Left hindlimb (tissue), 1 donor: ENCODE measurements at regions not wholly inside any gene's neighbourhood (a gene's known extent, or its start where the extent isn't known, plus 50 kb on each side); places are given as distances from the start of the nearest gene placed in this dataset.
"Not testable (repeated sequence)": the region's sequence is repeated elsewhere in the genome, so short reads cannot be mapped to it uniquely, and the experiment has no call there.

Source experiments
- DNase-seq: peaks from one replicate; pipeline ENCODE4 v3.0.0-alpha.2; 2018

DNA sequence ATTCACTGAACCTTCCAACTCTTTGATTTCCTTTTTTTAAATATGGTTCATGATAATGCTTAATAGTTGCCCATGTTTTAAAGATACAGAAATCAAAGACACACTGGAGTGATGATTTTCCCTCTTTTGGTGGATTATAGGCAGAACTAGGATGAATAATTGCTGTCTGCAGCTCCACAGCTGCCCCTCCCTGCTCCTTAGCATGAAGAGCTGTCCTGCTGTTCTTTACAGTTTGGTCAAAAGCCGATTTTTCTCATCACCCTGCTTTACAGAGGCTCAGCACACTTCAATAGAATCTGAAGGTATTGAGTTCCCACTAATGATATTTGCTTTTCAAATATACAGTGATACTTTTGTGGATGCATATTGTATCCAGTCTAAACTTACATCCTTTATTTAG is 202.6 kb downstream of the AASDHPPT start:
- no peak for DNase-seq

DNA sequence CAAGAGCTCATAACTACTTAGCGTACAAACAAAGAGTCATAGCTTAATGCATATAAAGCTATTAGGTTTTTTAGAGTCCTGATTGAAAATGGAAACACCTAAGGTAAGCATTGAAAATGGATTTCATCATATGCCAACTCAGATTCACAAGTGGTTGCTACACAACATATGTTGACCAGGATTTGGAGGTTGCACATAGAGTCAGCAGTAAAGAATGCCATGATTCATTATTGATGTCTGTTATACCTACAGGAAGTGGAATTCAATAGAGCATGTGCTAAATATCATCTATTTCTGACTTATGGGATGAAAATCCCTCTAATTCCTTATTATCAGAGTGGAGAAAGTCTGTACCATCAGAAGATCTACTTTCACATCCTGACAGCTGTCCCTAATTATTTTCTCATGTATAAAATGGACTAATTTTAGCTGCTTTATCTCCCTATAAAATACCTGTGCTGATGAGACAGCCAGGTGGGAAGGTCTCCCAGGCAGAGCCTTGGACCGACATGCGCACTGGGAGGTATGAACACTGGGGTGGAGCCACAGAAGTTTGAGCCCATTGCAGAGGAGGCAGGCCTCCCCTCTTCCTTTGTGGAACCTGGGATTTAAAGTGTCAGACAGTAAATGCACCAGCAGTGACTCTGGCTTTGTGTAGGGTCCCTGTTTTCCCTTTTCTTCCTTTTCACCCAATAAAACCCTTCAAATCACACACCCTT is 204.2 kb downstream of the AASDHPPT start:
- DNase-seq = no peak

DNA sequence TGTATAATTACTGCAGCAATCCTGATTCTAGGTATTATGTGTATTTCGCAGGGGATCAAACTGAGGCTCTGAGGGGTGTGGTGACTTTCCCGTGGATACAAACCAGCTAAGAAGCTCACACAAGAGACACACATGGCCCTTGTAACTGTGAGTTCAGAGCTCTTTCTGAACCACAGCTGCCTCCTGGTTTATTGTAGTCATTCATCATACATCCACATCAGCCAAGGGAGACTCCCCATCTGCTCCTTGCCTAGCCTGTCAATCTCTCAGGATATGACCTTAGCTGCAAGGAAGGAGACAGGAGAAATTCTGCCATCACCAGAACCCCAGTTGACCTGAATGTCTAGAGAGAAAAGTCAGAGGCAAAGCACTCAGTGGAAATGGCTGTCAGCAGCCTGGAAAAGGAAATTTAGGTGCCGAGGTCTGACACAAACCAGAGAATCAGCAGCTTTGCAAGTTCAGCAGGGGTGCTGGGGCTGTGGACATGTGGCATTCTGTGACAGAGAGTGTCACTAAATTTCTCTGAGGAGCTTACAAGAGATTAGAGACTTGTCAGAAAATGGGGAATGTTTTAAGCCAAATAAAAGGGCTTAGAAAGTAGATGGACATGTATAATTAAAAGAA is 209.5 kb downstream of the AASDHPPT start:
- no peak for DNase-seq

GRCh38 chr11:106288057-106288456 is 210.6 kb downstream of the AASDHPPT start:
- DNase-seq = no peak

- no peak for DNase-seq
These were observed 211.4 kb downstream of the AASDHPPT start for GRCh38 chr11:106288822-106289387.

- no peak for DNase-seq
These were observed 215.1 kb downstream of the AASDHPPT start for GRCh38 chr11:106292526-106292925.

GRCh38 chr11:106295974-106296373 is 218.5 kb downstream of the AASDHPPT start:
- no peak for DNase-seq

- DNase-seq = no peak
These were observed 225.0 kb downstream of the AASDHPPT start for GRCh38 chr11:106302416-106302815.

DNA sequence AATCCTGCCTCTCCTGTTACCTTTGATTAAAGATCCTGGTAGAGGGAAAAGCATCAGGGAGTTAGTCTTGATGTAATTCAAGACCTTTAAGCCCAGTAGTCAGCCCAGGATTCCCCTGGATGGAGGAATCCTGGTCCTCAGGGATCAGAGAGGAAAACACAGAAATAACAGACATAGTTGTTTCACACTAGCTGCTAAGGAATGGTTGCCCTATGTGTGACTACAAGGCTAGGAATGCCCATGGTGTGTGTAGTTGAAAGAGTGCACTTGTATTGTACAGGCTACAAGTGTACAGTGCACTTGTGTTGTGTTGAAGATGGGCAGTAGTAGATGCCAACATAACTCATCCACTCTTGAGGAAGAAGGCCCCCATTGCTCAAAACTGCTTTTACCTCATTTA is 226.8 kb downstream of the AASDHPPT start:
- DNase-seq = no peak

GRCh38 chr11:106305458-106305857 is 228.0 kb downstream of the AASDHPPT start:
- no peak for DNase-seq

DNA sequence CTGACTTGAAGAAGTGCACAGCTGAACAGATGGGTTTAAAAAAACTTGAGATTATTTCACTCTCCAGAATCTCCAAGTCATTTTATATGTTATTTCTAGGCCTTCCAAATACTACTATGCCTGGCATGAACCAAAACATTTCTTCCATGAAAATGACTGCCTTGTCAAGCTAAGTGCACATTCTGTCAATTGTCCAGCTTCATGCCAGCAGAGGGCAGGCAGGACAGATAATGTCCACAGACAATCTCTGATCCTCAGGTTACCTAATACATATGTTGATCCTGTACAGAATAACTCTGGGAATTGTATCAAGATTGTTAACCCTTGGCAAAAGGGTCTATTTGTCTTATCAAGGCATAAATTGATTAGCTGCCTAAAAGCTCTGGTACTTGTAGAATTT is 229.5 kb downstream of the AASDHPPT start:
- no peak for DNase-seq

DNA sequence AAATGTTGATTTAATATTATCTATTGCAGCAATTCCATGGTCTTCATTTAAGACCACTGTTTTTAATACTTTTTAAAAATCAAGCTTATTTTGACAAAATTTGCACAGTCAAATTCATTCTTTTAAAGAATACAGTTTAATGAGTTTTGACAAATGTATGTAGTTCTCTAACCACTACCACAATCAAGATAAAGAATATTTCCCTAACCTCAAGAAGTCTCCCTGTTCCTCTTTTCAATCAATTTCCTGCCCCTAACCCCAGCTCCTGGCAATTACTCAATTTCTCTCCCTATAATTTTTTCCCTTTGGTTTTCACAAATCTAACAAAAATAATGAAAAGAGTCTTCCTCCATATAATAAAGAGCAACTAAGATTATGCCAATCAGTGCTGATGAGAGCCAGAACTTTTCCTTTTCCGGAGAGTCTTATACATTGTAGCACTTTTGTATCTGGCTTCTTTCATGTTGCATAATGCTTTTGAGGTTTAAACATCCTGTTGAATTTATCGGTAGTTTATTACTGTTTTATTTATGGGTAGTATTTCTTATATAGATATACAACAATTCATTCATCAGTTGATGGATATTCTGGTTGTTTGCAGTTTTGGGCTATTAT is 231.7 kb downstream of the AASDHPPT start:
- no peak for DNase-seq

DNA sequence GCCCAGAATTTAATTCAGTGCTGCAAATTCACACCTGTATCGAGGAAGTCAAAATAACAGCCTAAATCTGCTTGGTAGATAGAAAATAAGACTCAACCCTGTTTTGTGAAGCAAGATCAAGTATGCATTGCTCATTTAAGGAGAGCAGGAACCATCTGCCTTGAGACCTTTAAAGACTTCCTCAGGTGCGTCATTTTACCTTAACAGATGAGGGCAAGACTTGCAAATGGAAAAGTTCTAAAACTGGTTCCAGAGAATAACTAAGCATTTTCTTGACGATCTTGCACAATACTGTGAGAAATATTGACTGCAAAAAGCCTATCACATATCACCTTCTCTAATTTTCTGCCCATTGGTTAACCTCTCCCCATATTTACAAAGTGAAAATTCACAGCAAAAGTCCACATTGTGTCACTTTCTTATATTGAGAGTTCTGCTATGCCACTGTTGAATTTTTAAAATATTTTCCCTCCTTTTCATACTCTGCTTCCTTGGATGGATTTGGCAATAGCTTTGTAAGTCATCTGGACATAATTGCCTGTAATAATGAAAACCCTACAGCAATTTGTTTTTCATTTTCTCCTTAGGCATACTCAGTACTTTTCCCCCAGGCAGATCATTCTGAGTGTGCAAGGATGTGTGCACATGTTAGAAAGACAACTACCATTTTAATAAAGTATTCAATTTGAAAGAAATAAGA is 234.2 kb downstream of the AASDHPPT start:
- no peak for DNase-seq

GRCh38 chr11:106317208-106317773 is 239.8 kb downstream of the AASDHPPT start:
- DNase-seq = not testable (repeated sequence)

GRCh38 chr11:106321601-106322000 is 244.1 kb downstream of the AASDHPPT start:
- no peak for DNase-seq

- DNase-seq = no peak
These were observed 244.6 kb downstream of the AASDHPPT start for GRCh38 chr11:106322106-106322505.

- DNase-seq = no peak
These were observed 248.6 kb downstream of the AASDHPPT start for GRCh38 chr11:106326087-106326486.

- DNase-seq = no peak
These were observed 249.7 kb downstream of the AASDHPPT start for GRCh38 chr11:106327134-106327533.

- DNase-seq = no peak
These were observed 250.2 kb downstream of the AASDHPPT start for GRCh38 chr11:106327637-106328036.

DNA sequence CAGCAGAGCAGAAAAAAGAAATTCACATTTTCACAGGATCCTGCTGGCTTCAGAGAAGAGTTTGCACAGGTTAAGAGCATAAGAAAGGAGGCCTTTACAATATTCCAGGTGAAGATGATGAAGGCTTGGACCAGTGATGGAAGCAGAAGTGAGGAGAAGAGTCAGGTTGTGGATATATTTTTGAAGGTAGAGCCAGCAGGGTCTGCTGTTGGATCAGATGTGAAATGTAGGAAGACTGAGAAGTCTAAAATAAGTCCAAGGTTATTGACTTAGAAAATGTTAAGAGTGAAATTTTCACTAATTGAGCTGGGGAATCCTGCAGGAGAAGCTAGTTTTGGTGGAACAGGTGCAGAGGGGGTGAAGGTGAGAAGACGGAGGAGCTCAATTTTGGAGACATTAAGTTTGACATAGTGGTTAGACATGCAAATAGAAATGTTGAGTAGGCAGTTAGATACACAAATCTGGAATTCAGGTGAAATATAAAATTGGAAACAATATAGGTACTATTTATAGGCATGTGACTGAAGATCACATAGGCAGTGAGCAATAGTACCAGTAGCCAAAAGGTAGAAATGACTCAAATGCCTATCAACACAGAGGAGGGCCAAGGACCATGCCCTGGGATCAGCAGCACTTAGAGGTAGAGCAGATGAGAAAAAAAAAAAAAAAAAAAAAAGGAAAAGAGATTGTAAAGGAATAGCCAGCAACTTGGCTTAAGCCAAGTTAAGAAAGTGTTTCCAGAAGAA is 252.0 kb downstream of the AASDHPPT start:
- no peak for DNase-seq

DNA sequence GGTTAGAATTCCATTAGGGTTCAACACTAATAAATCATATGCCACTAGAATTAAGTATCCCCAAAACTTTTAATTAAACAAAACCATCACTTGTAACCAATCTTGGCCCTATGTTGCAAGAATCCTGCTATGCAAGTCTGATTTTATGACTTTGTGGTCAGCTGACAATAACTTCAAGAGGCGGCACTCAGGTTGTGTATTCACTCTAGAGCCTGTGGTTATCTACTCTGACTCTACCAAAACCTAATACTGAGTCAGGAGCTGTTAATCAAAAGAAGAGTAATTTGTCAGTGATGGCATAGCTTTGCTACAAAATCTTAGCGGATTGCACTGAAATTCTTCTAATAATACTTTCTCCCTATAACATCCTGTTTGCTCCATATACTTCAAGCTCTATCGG is 253.7 kb downstream of the AASDHPPT start:
- no peak for DNase-seq

DNA sequence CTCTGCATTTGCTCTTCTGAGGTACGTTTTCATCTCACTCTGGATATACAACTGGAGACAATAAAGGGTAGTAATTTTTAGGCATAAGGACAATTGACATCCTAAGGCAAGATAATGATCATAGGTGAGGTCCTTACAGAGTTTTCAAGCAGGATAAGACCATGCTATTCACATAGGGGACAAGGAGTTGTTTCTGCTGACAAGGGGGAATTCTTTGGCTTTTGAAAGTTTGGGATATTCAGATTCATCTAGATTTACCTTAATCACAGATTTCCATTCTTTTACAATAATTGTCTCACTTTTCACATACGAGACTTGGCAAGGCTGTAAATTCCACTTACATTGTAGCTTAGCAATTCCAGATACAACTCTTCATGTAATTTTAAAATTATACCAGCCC is 256.2 kb downstream of the AASDHPPT start:
- DNase-seq = no peak
